CD4-positive, alpha-beta T cell (primary cell): ENCODE measurements at regions not wholly inside any gene's neighbourhood (a gene's known extent, or its start where the extent isn't known, plus 50 kb on each side); places are given as distances from the start of the nearest gene placed in this dataset.
"Not testable (repeated sequence)": the region's sequence is repeated elsewhere in the genome, so short reads cannot be mapped to it uniquely, and the experiment has no call there.

Experiments used
- ATAC-seq: fragments of 200-7000 bp; cut with Tn5 transposase; one replicate; pipeline ENCODE4 v1.10.0; 2022; ENCODE audit warnings: mild to moderate bottlenecking; ENCODE audit not compliant: poor library complexity
- CTCF ChIA-PET: fragments of 350-600 bp; sonication (Branson Sonifier 250); formaldehyde crosslinking; loops from one replicate; lab custom pipeline; 2021; ENCODE audit warnings: antibody characterized with exemption, inconsistent platforms; lab: Charles Lee
- POLR2A ChIA-PET: fragments of 350-600 bp; sonication (Branson Sonifier 250); formaldehyde crosslinking; loops from one replicate; lab custom pipeline; 2021; ENCODE audit warnings: antibody characterized with exemption, inconsistent platforms; lab: Charles Lee
- DNase-seq, 14 experiments: peaks; one replicate each; pipeline ENCODE4 v3.0.0-alpha.2; 2013 to 2020; ENCODE audit warnings: mixed read lengths in 2 of 14
- H3K27ac ChIP-seq, 2 donors: one replicate each; pipeline versions ENCODE4 v1.5.1 to v1.7.0; 2013; ENCODE audit warnings: low read length in 2 of 2, low read depth in 1 of 2, mild to moderate bottlenecking in 1 of 2
- H3K27me3 ChIP-seq, 2 experiments: 1 replicate in 1 of 2; 2 replicates in 1 of 2; pipeline versions ENCODE4 v1.6.1 to v1.7.0; 2013; ENCODE audit warnings: low read length in 2 of 2, control low read depth in 1 of 2, mild to moderate bottlenecking in 1 of 2, moderate library complexity in 1 of 2; ENCODE audit not compliant: insufficient read depth in 2 of 2, control insufficient read depth in 1 of 2
- H3K36me3 ChIP-seq: one replicate; pipeline ENCODE4 v1.6.1; 2013; ENCODE audit warnings: low read length, control low read depth; ENCODE audit not compliant: insufficient read depth
- H3K4me1 ChIP-seq: one replicate; pipeline ENCODE4 v1.6.1; 2013; ENCODE audit warnings: low read length, control low read depth; ENCODE audit not compliant: insufficient read depth
- H3K4me3 ChIP-seq: one replicate; pipeline ENCODE4 v1.5.1; 2013; ENCODE audit warnings: mild to moderate bottlenecking, low read length, moderate library complexity
- H3K9me3 ChIP-seq, 2 experiments: 1 replicate in 1 of 2; 2 replicates in 1 of 2; pipeline versions ENCODE4 v1.6.1 to v1.7.0; 2013; ENCODE audit warnings: low read length in 2 of 2, mild to moderate bottlenecking in 2 of 2, control low read depth in 1 of 2, moderate library complexity in 1 of 2; ENCODE audit not compliant: control insufficient read depth in 1 of 2, insufficient read depth in 1 of 2
- H3K27ac Mint-ChIP-seq: one replicate; pipeline ENCODE4 v1.8.0; 2020; ENCODE audit warnings: mixed read lengths
- H3K27me3 Mint-ChIP-seq: one replicate; pipeline ENCODE4 v1.8.0; 2021; ENCODE audit warnings: mixed read lengths
- H3K36me3 Mint-ChIP-seq: one replicate; pipeline ENCODE4 v1.8.0; 2021; ENCODE audit warnings: low read depth, mixed read lengths
- H3K4me1 Mint-ChIP-seq: one replicate; pipeline ENCODE4 v1.8.0; 2021; ENCODE audit warnings: low read depth, mixed read lengths
- H3K4me3 Mint-ChIP-seq: one replicate; pipeline ENCODE4 v1.8.0; 2020; ENCODE audit warnings: mild to moderate bottlenecking, mixed read lengths
- H3K9me3 Mint-ChIP-seq: one replicate; pipeline ENCODE4 v1.8.0; 2020; ENCODE audit warnings: mixed read lengths
- CTCF ChIP-seq: fragments of 200-600 bp; IDR thresholded peaks from one replicate; pipeline ENCODE4 v1.8.0; 2022; ENCODE audit warnings: antibody characterized with exemption, mild to moderate bottlenecking
- intact Hi-C, 2 experiments: fragments of 100-400 bp; cut with DNase I in 1 of 2; cut with micrococcal nuclease in 1 of 2; formaldehyde crosslinking; loops; one replicate each; pipeline versions ENCODE4 v1.15.1 to v1.9.0; 2023 to 2025; cut with DNase I, micrococcal nuclease

- H3K27me3 Mint-ChIP-seq = no peaks in the 10 kb centered on the region
- no peak overlapping the region for H3K4me3 Mint-ChIP-seq
- ATAC-seq = no peak
- H3K9me3 Mint-ChIP-seq = no peaks in the 10 kb centered on the region
- Histone ChIP-seq H3K4me3 (no peak overlapping the region), H3K9me3 (peaks cover 0 to 12% of the 10 kb centered on the region in 2 experiments), H3K36me3 (no peaks in the 10 kb centered on the region), H3K27ac (no peak overlapping the region), H3K27me3 (no peaks in the 10 kb centered on the region), H3K4me1 (no peaks in the 10 kb centered on the region)
- no peaks in the 10 kb centered on the region for H3K36me3 Mint-ChIP-seq
- no peaks in the 10 kb centered on the region for H3K4me1 Mint-ChIP-seq
- ChIA-PET POLR2A (no interaction called here), CTCF (no interaction called here)
- intact Hi-C loops = no loop called here
- no peak overlapping the region for H3K27ac Mint-ChIP-seq
- TF ChIP-seq CTCF = no peak
- DNase-seq = no peak
Observed at GRCh38 chr18:78268226-78268988, 711.2 kb upstream of the SALL3 start.

- Histone ChIP-seq H3K4me3 (no peak overlapping the region), H3K27ac (no peak overlapping the region), H3K9me3 (peaks cover 8 to 12% of the 10 kb centered on the region in 2 experiments), H3K4me1 (no peaks in the 10 kb centered on the region), H3K36me3 (no peaks in the 10 kb centered on the region), H3K27me3 (no peaks in the 10 kb centered on the region)
- ChIA-PET CTCF (no interaction called here), POLR2A (no interaction called here)
- H3K27me3 Mint-ChIP-seq = no peaks in the 10 kb centered on the region
- DNase-seq (no peak), ATAC-seq (no peak)
- intact Hi-C loops = no loop called here
- peaks cover 11% of the 10 kb centered on the region for H3K9me3 Mint-ChIP-seq
- no peak for TF ChIP-seq CTCF
- H3K36me3 Mint-ChIP-seq = no peaks in the 10 kb centered on the region
- no peak overlapping the region for H3K4me3 Mint-ChIP-seq
- no peaks in the 10 kb centered on the region for H3K4me1 Mint-ChIP-seq
- H3K27ac Mint-ChIP-seq = no peak overlapping the region
Observed at GRCh38 chr18:78271790-78272189, 707.8 kb upstream of the SALL3 start.

- Mint-ChIP-seq H3K4me3 (no peak overlapping the region), H3K36me3 (no peaks in the 10 kb centered on the region), H3K9me3 (peaks cover 11% of the 10 kb centered on the region), H3K27me3 (no peaks in the 10 kb centered on the region), H3K27ac (no peak overlapping the region), H3K4me1 (no peaks in the 10 kb centered on the region)
- intact Hi-C loops = no loop called here
- DNase-seq = no peak
- H3K9me3 ChIP-seq = peaks cover 8% of the 10 kb centered on the region in 2 experiments
- no peak for ATAC-seq
- no peak overlapping the region for H3K27ac ChIP-seq
- POLR2A ChIA-PET = no interaction called here
- no peak for TF ChIP-seq CTCF
- H3K4me3 ChIP-seq = no peak overlapping the region
- CTCF ChIA-PET = no interaction called here
- H3K27me3 ChIP-seq = no peaks in the 10 kb centered on the region
- H3K36me3 ChIP-seq = no peaks in the 10 kb centered on the region
- no peaks in the 10 kb centered on the region for H3K4me1 ChIP-seq
Observed at GRCh38 chr18:78273876-78274275, 705.7 kb upstream of the SALL3 start.

- ATAC-seq, H3K27ac Mint-ChIP-seq, intact Hi-C loops, POLR2A ChIA-PET, H3K4me3 Mint-ChIP-seq, H3K4me1 Mint-ChIP-seq, H3K27me3 Mint-ChIP-seq, H3K9me3 ChIP-seq, H3K9me3 Mint-ChIP-seq, H3K27me3 ChIP-seq, H3K36me3 ChIP-seq, H3K4me1 ChIP-seq, H3K4me3 ChIP-seq, CTCF ChIA-PET, H3K27ac ChIP-seq, H3K36me3 Mint-ChIP-seq, DNase-seq: not testable (repeated sequence)
Observed at GRCh38 chr18:78283425-78283824, 696.2 kb upstream of the SALL3 start.
